Activated T-cell treated with anti-CD3 and anti-CD28 coated beads, Interleukin-2, amount 50 U/mL, for 72 hours (primary cell): ENCODE measurements at regions not wholly inside any gene's neighbourhood (a gene's known extent, or its start where the extent isn't known, plus 50 kb on each side); places are given as distances from the start of the nearest gene placed in this dataset.

Experiments
- ATAC-seq, 2 donors: fragments of 150-1000 bp; cut with Tn5 transposase; replicated peaks in 1 of 2; 2 replicates each; pipeline ENCODE4 v1.10.0; 2021; ENCODE audit warnings: moderate library complexity in 2 of 2, mild to moderate bottlenecking in 1 of 2
- DNase-seq, 2 donors: peaks; one replicate each; pipeline ENCODE4 v3.0.0; 2021 to 2022; ENCODE audit warnings: mixed read lengths in 1 of 2
- H3K27ac Mint-ChIP-seq: one replicate; pipeline ENCODE4 v1.8.0; 2022; ENCODE audit warnings: mild to moderate bottlenecking, moderate library complexity, mixed read lengths
- H3K27me3 Mint-ChIP-seq: one replicate; pipeline ENCODE4 v1.8.0; 2022; ENCODE audit warnings: low read depth, mixed read lengths
- H3K36me3 Mint-ChIP-seq, 2 donors: one replicate each; pipeline ENCODE4 v1.8.0; 2022; ENCODE audit warnings: mixed read lengths in 2 of 2, mild to moderate bottlenecking in 1 of 2; ENCODE audit not compliant: insufficient read depth in 2 of 2
- H3K4me1 Mint-ChIP-seq: one replicate; pipeline ENCODE4 v1.8.0; 2022; ENCODE audit warnings: low read depth, mixed read lengths
- H3K4me3 Mint-ChIP-seq, 2 donors: one replicate each; pipeline ENCODE4 v1.8.0; 2022; ENCODE audit warnings: mild to moderate bottlenecking in 2 of 2, mixed read lengths in 2 of 2, moderate library complexity in 2 of 2
- H3K9me3 Mint-ChIP-seq, 2 donors: one replicate each; pipeline ENCODE4 v1.8.0; 2022; ENCODE audit warnings: mixed read lengths in 2 of 2

GRCh38 chr7:152966189-152966588, 206.6 kb downstream of the ACTR3B start:
- no peak for ATAC-seq
- Mint-ChIP-seq H3K36me3 (no peaks in the 10 kb centered on the region), H3K4me3 (no peak overlapping the region), H3K4me1 (no peaks in the 10 kb centered on the region), H3K9me3 (peaks cover 5 to 6% of the 10 kb centered on the region in 2 donors), H3K27me3 (no peaks in the 10 kb centered on the region), H3K27ac (no peak overlapping the region)
- no peak for DNase-seq

- no peaks in the 10 kb centered on the region for H3K27me3 Mint-ChIP-seq
- ATAC-seq (no peak), DNase-seq (no peak)
- peaks cover 0 to 3% of the 10 kb centered on the region in 2 donors for H3K36me3 Mint-ChIP-seq
- H3K27ac Mint-ChIP-seq: no peak overlapping the region
- H3K4me3 Mint-ChIP-seq: no peak overlapping the region
- no peaks in the 10 kb centered on the region for H3K4me1 Mint-ChIP-seq
- H3K9me3 Mint-ChIP-seq: peaks cover 2 to 7% of the 10 kb centered on the region in 2 donors
Measured at GRCh38 chr7:152967958-152968357, 208.4 kb downstream of the ACTR3B start.

GRCh38 chr7:152968514-152968913, 209.0 kb downstream of the ACTR3B start:
- H3K9me3 Mint-ChIP-seq: peaks cover 2 to 7% of the 10 kb centered on the region in 2 donors
- ATAC-seq (no peak), DNase-seq (no peak)
- no peaks in the 10 kb centered on the region for H3K27me3 Mint-ChIP-seq
- no peak overlapping the region for H3K4me3 Mint-ChIP-seq
- no peak overlapping the region for H3K27ac Mint-ChIP-seq
- H3K36me3 Mint-ChIP-seq: peaks cover 0 to 3% of the 10 kb centered on the region in 2 donors
- no peaks in the 10 kb centered on the region for H3K4me1 Mint-ChIP-seq

- Mint-ChIP-seq H3K36me3 (peaks cover 0 to 3% of the 10 kb centered on the region in 2 donors), H3K4me1 (no peaks in the 10 kb centered on the region), H3K27me3 (no peaks in the 10 kb centered on the region), H3K4me3 (no peak overlapping the region), H3K9me3 (peaks cover 2 to 7% of the 10 kb centered on the region in 2 donors), H3K27ac (no peak overlapping the region)
- no peak for DNase-seq
- ATAC-seq: no peak
Measured at GRCh38 chr7:152969335-152969734, 209.8 kb downstream of the ACTR3B start.

GRCh38 chr7:152969839-152970238, 210.3 kb downstream of the ACTR3B start:
- Mint-ChIP-seq H3K27me3 (no peaks in the 10 kb centered on the region), H3K36me3 (peaks cover 1 to 3% of the 10 kb centered on the region in 2 donors), H3K9me3 (peaks cover 2 to 7% of the 10 kb centered on the region in 2 donors), H3K27ac (no peak overlapping the region), H3K4me3 (no peak overlapping the region), H3K4me1 (no peaks in the 10 kb centered on the region)
- ATAC-seq: no peak
- no peak for DNase-seq

GRCh38 chr7:152970481-152970880, 210.9 kb downstream of the ACTR3B start:
- no peaks in the 10 kb centered on the region for H3K4me1 Mint-ChIP-seq
- peaks cover 2 to 7% of the 10 kb centered on the region in 2 donors for H3K9me3 Mint-ChIP-seq
- peaks cover 1 to 3% of the 10 kb centered on the region in 2 donors for H3K36me3 Mint-ChIP-seq
- no peak for DNase-seq
- H3K27me3 Mint-ChIP-seq: no peaks in the 10 kb centered on the region
- H3K4me3 Mint-ChIP-seq: no peak overlapping the region
- ATAC-seq: no peak
- H3K27ac Mint-ChIP-seq: no peak overlapping the region

- no peak for DNase-seq
- Mint-ChIP-seq H3K4me1 (no peaks in the 10 kb centered on the region), H3K27ac (no peak overlapping the region), H3K4me3 (no peak overlapping the region), H3K9me3 (peaks cover 2 to 7% of the 10 kb centered on the region in 2 donors), H3K27me3 (no peaks in the 10 kb centered on the region), H3K36me3 (peaks cover 1 to 3% of the 10 kb centered on the region in 2 donors)
- no peak for ATAC-seq
Measured at GRCh38 chr7:152974577-152974976, 215.0 kb downstream of the ACTR3B start.

- ATAC-seq (no peak), DNase-seq (no peak)
- Mint-ChIP-seq H3K4me1 (no peaks in the 10 kb centered on the region), H3K27me3 (peaks cover 3% of the 10 kb centered on the region), H3K36me3 (peaks cover 1 to 3% of the 10 kb centered on the region in 2 donors), H3K27ac (no peak overlapping the region), H3K9me3 (peaks cover 0 to 7% of the 10 kb centered on the region in 2 donors), H3K4me3 (no peak overlapping the region)
Measured at GRCh38 chr7:152975076-152975475, 215.5 kb downstream of the ACTR3B start.

- Mint-ChIP-seq H3K9me3 (peaks cover 0 to 2% of the 10 kb centered on the region in 2 donors), H3K27me3 (peaks cover 10% of the 10 kb centered on the region), H3K36me3 (peaks cover 0 to 1% of the 10 kb centered on the region in 2 donors), H3K4me3 (no peak overlapping the region), H3K4me1 (no peaks in the 10 kb centered on the region), H3K27ac (no peak overlapping the region)
- ATAC-seq (no peak), DNase-seq (no peak)
Measured at GRCh38 chr7:152979376-152979775, 219.8 kb downstream of the ACTR3B start.

GRCh38 chr7:152984421-152984820, 224.9 kb downstream of the ACTR3B start:
- H3K36me3 Mint-ChIP-seq: no peaks in the 10 kb centered on the region
- no peaks in the 10 kb centered on the region for H3K9me3 Mint-ChIP-seq
- no peaks in the 10 kb centered on the region for H3K4me1 Mint-ChIP-seq
- H3K27ac Mint-ChIP-seq: no peak overlapping the region
- no peak overlapping the region for H3K4me3 Mint-ChIP-seq
- no peak for DNase-seq
- ATAC-seq: no peak
- peaks cover 16% of the 10 kb centered on the region for H3K27me3 Mint-ChIP-seq

- H3K36me3 Mint-ChIP-seq: no peaks in the 10 kb centered on the region
- H3K9me3 Mint-ChIP-seq: no peaks in the 10 kb centered on the region
- no peak overlapping the region for H3K4me3 Mint-ChIP-seq
- peaks cover 6% of the 10 kb centered on the region for H3K27me3 Mint-ChIP-seq
- DNase-seq (no peak), ATAC-seq (no peak)
- H3K27ac Mint-ChIP-seq: no peak overlapping the region
- no peaks in the 10 kb centered on the region for H3K4me1 Mint-ChIP-seq
Measured at GRCh38 chr7:152986376-152986775, 226.8 kb downstream of the ACTR3B start.

GRCh38 chr7:152987656-152988055, 228.1 kb downstream of the ACTR3B start:
- Mint-ChIP-seq H3K36me3 (no peaks in the 10 kb centered on the region), H3K4me1 (no peaks in the 10 kb centered on the region), H3K9me3 (no peaks in the 10 kb centered on the region), H3K4me3 (no peak overlapping the region), H3K27ac (no peak overlapping the region), H3K27me3 (peaks cover 6% of the 10 kb centered on the region)
- no peak for DNase-seq
- no peak for ATAC-seq

GRCh38 chr7:152989889-152990380, 230.4 kb downstream of the ACTR3B start:
- ATAC-seq: no peak
- Mint-ChIP-seq H3K9me3 (peaks cover 0 to 2% of the 10 kb centered on the region in 2 donors), H3K27ac (no peak overlapping the region), H3K4me1 (no peaks in the 10 kb centered on the region), H3K36me3 (no peaks in the 10 kb centered on the region), H3K27me3 (peaks cover 6% of the 10 kb centered on the region), H3K4me3 (no peak overlapping the region)
- no peak for DNase-seq

- H3K4me3 Mint-ChIP-seq: no peak overlapping the region
- H3K9me3 Mint-ChIP-seq: peaks cover 2% of the 10 kb centered on the region in 2 donors
- H3K36me3 Mint-ChIP-seq: no peaks in the 10 kb centered on the region
- DNase-seq (no peak), ATAC-seq (no peak)
- no peaks in the 10 kb centered on the region for H3K27me3 Mint-ChIP-seq
- H3K4me1 Mint-ChIP-seq: no peaks in the 10 kb centered on the region
- H3K27ac Mint-ChIP-seq: no peak overlapping the region
Measured at GRCh38 chr7:152998420-152998819, 238.9 kb downstream of the ACTR3B start.
